Middle frontal gyrus (tissue), 1 donor: ENCODE measurements at regions not wholly inside any gene's neighbourhood (a gene's known extent, or its start where the extent isn't known, plus 50 kb on each side); places are given as distances from the start of the nearest gene placed in this dataset.

Experiments
- DNase-seq: peaks from one replicate; pipeline ENCODE4 v3.0.0-alpha.2; 2015; ENCODE audit warnings: low spot score; ENCODE audit errors: extremely low spot score

DNA sequence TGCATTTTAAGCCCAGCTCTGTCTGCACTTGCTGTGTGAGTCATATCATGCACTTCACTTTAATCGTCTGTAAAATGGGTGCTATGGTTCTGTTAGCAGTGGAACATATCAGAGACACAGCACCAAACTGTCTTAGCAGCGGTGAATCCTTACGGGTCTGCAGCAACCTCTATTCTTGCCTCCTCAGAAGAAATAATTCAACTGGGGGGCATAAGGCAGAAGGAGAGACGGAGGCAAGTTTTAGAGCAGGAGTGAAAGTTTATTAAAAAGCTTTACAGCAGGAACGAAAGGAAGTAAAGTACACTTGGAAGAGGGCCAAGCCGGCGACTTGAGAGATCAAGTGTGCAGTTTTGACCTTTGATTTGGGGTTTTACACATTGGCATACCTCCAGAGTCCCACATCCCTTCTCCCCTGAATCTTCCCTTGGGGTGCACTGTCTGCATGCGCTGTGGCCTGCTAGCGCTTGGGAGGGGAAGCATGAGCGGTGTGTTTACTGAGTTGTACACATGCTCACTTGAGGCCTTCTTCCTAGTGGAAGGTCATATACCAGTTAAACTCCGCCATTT lies 109.8 kb downstream of the DDX1 start:
- DNase-seq: no peak

DNA sequence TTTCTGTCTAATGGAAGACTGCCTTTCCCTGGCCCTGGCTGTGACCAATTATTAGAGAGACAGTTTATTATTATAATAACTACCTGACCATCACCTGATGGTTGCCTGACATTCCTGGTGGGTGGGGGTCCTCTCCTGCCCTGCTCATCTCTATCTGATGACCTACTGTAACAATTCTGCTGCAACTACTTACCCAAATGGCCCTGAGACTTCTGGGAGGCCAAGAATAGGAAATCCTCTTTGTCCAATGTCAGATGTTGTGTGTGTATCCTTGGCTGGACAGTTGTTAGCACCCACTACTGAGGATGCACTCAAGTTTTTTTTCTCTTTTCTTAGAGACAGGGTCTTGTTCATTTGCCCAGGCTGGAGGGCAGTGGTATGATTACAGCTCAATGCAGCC lies 110.3 kb downstream of the DDX1 start:
- DNase-seq: no peak

DNA sequence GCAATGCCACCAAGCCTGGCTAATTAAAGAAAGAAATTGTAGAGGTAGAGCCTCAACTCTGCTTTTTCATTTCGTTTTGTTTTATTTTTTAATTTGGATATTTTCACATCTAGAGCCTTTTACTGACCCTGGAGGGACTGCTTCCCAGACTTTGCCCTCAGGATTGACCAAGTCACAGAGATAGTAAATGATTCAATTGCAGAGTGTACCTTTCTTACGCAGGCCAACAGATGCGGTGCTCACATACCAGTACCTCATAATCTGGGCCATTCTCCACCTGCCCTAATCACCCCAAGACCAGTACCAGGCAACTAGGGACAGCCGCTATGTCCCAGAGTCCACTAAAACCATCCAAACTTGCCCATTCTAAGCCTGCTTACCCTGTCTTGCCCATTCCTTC lies 110.8 kb downstream of the DDX1 start:
- DNase-seq: no peak

DNA sequence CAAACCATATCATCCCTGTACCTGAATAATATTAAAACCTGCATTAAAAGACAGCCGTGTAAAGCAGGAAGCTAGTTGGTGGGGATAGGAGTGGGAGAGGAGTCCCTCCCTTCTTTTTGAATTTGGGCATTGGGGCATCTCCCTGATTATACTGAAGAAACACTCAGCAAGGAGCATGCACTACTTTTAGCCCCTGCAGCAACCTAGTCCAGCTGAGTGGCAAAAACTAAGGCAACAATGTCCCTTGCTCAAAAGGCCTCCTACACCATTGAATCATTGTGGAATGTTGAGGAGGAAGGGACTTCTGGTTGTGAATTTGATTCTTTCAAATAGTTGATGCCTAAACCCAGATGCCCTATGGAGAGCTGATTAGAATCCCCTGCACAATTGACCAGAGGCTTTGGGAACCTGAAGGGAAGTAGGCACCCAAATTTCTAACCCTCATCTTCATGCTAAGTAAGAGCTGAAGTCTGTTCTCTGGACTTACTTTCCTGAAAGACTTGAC lies 111.7 kb downstream of the DDX1 start:
- DNase-seq: no peak

DNA sequence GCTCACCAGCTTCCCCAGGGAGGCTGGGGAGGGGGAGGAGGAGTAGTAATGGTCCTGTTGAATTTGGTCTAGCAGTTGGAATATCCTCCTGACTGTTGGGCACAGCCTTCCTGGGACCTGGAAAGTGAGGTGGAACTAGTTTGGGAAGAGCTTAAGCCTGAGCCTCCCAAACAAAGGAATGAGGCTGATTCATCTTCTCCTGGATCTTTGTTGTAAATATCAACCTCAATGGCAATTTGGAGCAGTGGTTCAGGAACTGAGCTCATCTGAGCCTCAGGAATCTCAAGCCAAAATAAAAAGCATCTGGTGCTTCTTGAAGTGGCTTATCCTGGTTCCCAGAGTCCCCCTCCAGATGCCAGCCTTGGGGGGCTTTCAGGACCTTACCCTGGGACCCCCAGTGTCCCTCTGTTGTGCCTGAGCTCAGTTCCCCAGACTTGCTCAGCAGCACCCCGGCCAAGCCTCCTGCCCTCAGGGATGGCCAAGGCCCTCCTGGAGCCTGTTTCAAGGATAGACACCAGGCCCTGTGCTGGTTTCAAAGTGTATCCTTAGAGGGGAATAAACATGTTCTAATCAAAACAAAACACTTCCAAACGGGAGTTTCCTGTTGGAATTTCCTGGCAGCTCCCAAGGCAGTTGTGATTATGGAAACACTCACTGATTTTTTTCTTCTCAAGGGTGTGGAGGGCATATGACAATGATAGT lies 112.6 kb downstream of the DDX1 start:
- DNase-seq: no peak

DNA sequence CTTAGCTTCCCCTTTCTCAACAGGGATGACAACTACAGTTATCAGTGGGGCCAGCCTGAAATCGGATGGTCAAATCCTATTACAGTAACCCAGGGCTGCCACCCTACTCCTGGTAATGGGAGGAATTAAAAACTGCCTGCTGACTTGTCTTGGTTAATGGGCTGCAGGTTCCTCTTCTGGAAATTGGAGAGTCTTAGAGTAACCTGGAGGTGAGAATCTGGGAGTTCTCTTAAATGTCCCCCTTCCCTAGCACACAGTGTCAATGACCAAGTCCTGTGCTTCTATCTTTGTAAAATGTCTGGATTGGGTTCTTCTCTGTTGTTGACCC lies 113.1 kb downstream of the DDX1 start:
- DNase-seq: no peak

DNA sequence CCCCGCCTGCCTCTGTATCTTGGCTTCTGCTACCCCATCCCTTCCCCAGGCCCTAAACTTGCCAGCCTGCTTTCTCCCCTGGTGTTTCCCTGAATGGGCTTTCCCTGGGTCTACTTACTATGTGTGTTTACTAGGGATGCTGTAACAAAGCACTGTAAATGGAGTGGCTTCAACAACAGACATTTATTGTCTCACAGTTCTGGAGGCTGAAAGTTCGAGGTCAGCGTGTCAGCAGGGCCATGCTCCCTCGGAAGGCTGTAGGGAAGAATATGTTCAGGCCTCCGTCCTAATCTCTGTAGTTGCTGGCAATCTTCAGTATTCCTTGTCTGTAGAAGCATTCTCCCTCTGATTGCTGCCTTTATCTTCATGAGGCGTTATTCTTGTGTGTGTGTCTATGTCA lies 113.6 kb downstream of the DDX1 start:
- no peak for DNase-seq

DNA sequence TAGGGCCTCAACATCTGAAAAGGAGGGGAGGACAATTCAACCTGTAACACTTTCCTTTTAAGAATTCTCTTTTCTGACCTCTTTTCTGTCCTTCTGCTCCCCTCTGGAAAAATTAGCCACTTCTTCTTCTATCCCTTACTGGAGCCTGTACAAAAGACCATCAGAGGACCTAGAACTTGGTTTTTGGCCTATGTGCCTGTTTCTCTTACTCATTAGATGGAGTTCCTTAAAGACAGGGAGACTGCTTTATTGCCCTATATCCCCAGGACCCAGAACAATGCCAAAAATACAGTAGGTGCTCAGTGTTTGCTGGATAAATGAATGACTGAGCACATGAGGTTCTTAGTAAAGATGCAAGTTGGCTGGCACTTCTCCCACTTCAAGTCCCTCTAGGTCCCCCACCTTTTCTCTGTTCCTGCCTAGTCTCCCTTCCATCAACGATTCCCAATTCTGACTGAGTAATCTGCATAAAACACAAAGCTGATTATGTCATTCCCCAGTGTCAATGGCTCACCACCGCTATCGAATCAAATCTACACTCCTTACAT lies 114.2 kb downstream of the DDX1 start:
- DNase-seq: no peak

DNA sequence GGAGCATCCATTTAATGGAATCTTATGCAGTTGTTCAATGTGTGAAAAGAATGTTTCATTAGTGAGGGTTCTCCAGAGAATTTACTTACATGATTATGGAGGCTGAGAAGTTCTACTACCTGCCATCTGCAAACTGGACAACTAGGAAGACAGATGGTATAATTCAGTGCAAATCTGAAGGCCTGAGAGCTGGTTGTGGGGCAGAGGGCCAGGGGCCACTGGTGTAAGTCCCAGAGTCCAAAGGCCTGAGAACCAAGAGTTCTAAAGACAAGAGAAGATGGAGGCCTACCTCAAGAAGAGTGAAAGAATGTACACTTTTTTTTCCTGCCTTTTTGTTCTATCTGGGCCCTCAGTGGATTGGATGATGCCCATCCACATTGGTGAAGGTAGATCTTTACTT lies 114.8 kb downstream of the DDX1 start:
- DNase-seq: no peak

DNA sequence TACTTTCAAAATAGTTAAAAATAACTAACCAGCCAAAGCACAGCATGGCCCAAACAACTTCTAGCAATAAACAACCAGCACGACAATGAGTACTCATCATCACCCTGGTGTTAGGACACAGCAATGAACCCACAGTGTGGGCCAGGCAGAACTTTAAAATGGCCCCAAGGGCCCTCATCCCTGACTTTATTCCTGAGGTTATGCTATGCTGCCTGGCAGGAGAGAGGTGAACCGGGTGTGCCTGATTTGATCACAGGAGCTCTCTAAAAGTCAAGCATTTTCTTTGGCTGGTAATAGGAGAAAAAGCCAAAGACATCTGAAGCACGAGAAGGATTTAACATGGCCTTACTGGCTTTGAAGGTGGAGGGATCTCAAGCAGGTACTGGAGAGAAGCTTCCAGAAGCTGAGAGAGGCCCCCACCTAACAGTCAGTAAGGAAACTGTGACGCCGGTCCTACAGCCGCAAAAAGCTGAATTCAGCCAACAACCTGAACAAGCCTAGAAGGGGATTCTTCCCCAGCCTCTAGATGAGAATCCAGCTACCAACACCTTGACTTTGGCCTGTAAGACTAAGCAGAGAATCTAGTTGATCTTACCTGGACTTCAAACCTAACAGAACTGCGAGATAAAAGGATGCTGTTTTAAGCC lies 115.4 kb downstream of the DDX1 start:
- no peak for DNase-seq

DNA sequence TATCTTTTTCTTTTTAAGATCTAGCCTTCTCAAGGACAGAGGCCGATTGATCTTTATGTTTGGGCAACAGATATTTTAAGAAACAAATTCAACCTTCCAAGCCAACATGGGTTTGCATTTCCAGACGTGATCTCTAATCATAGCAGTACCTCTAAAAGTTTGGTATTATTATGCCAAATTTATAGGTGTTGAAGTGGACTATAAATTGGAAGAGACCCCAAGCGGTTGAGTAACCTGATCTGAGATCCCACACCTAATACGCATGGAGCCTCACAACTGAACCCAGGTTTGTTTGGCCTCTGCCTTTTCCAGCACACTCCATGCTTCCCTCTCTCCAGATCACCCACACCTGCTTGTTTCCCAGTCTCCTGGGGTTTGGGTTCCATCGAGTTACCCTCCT lies 116.5 kb downstream of the DDX1 start:
- DNase-seq: no peak

DNA sequence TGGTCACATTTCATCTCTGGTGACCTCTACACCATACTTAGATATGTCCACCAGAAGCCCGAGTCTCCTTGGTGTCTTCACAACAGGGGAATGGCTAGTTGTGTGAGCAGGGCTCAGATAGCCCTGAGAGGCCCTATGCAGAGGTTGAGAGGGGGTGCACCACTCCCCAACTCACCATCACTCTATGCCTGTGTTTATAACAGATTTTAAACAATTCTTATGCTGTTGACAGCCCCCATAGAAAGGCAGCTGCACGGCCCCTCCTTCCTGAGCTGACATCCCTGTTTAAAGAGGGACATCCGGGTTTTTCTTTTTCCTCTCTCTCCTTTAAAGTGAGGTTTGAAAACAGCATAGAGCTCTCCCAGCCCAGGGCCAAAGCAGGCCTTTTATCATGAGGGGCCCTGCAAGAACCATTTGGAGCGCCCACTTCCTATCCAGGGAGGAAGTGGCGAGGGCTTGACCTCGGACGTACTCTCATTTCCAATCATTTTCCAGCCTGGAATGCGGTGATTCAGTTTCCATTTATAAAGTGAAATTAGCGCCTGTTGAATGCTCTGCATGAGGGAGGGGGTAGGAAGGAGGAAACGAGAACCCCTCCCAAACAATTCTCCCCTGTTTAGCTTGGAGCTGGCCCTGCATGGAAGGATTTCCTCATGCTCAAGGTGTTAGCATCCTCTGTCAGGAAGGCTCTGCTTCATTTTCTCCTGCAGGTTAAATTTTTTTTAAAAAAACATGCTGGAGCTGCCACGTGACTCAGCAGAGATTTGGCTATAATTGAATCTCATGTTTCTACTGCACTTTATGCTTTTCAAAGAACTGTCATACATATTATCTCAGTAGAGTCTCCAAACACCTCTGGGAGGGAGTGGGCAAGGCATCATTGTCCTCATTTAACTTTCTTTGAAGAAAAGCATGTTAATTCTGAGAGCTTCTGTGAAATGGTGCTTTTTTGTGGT lies 117.5 kb downstream of the DDX1 start:
- DNase-seq: no peak

DNA sequence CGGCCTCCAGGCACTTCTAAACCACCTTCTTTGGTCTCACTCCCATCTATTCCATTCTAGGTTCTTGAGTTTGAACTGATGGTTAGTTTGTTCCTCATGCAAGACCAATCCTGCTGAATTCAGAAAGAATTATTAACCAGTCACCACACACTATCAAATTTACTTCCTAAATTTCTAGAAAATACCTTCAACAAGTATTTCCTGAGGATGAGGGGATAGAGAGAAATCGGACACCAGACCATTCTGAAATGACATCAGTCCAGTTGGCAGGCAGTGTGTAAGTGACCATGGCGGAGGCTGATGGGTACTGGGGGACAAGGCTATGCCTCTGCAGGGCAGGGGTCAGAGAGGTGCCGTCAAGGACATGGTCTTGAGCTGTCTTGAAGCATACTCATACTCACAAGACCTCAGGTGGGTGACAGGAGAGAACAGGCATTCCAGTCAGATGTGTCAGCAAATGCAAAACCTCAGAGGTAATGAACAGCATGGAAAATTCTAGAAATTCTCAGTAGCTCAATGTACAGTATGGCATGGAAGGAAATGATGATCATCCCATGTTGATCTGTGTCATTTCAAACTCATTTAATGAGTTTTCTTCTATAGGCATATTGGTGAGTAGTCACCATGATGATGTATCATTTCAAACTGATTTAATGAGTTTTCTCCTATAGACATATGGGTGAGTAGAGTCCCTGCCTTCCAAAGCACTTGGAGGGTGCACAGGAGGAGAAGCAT lies 119.6 kb downstream of the DDX1 start:
- DNase-seq: no peak

DNA sequence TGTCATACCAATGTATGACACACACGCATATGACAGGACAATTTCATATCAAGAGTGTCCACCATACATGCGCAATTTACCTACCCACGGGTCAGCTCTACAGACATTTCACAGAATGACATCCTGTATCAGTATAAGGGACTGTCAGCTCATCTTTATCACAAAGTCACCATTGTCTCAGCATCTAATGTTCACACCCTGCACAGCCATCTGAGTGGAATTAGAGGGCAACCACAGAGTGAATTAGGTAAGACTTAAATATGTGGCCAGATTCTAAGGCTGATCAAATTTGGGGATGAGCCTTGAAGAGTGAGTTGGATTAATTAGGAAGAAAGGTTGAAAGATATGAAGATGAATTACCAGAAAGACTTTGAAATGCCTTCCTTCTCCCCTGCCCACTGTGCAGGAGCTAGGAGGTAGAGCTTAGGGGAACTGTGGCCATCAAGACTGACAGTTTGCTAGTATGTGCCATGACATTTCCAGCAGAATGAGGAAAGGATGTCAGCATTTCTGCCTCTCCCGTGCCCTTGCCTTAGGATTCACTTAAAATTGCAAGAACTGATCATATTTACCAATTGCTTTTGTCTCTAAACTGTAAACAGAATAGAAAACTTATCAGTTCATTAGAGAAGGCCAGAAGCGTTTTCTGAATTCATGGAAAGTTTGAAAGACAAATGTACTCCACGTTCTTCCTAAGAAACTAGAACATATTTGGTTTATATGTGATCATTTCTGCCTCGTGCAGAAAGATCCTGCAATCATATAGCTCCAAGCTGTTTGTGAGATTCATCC lies 121.1 kb downstream of the DDX1 start:
- DNase-seq: no peak

DNA sequence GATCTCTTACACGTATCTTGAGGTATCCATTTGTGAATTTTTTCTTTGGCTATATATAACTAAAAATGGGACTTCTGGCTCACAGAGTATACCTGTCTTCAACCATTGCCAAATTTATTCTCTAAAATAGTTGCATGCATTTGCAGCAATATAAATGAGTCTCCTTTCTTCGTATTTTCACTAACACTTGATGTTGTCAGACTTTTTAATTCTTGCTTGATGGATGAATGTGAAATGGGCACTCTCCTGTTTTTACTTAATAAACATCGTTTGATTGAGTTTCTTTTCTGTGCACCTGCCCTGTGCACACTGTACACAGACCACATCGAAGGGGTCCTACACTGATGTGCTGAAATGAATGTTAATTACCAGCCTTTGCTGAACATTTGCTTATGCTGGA lies 121.8 kb downstream of the DDX1 start:
- no peak for DNase-seq

DNA sequence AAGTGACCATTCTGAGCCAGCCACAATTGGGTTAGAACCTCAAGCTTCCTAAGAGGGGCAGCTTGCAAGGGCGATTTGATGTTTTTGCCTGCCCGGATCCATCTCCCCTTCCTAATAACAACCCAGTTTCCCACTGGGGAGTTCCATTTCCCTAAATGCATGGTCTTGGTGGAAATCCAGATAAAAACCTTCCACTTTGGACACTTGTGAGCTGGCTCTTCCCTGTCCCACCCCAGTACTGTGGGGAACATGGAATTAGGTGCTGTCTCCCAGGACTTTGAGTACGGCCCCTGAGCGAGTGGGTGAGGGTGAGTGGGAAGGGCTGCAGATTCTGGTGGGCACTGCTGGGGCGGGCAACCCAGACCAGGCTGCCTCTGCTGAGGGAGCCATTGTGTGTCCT lies 122.3 kb downstream of the DDX1 start:
- DNase-seq: no peak

DNA sequence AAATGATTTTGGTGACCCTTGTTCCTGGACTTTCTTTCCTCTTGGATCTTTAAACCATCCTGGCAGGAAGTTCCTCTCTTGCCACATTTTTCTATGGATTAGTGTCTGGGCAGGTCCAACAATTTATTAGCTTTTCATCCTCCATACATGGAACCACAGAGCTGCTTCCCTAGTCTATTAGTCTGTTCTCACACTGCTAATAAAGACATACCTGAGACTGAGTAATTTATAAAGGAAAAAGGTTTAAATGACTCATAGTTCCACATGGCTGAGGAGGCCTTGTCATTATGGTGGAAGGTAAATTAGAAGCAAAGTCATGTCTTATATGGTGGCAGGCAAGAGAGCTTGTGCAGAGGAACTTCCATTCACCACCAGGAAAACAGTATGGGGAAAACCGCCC lies 122.9 kb downstream of the DDX1 start:
- DNase-seq: no peak

DNA sequence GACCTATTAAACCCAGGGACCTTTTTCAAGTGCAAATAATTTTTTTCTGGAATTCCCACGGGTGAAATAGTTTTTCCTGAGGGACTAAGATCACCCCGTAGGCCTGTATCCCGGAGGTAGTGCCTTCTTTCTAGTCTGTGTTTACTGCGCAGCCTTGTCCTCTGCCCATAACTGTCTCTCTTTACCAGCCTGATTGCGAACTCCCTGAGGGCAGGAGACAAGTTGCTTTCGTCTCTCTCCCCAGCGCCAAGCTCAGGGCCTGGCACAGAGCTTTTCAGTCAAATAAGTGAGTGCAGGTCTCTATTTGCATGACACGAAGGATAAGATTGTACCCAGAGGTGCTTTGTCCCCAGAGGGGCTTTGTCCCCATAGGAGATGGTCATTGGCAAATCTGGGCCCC lies 123.9 kb downstream of the DDX1 start:
- no peak for DNase-seq

DNA sequence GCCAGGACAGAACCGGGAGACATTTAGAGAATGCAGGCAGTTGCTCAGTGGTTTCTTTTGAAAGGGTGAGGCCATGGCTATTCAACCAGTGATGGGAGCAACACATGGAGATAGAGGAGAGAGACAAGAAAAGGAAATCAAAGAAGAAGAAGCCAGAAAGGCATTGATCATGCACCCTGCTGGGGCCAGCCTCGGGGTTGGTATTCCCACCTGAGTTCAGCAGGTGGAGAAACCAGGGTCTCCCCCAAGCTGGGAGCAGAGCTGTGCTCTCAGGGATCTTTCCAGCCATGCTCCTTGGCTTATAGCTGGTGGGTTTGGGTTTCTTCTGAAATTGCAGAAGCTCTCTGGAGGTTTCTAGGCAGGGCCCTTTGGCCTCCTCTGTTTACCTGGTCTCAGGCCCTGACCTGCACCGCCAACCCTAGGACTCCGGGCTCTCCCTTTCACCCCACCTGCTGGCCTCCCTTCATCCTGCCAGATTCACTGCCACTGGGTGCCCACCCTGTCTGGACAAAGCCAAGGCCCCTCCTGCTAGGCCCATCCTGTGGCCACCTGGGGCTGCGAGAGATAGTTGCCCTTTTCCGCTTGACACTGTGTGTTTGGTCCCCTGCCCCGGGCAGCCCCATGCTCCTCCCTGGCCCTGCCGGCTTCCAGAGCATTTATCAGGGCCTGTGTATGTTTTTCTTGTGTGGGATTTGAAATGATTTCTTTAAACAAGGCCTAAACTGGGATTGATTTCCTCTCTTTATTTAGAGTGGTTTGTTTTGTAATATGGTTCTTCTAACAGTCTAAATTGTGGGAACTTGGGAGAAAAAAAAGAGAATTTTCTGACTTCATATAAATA lies 126.7 kb downstream of the DDX1 start:
- DNase-seq: no peak
